GM12891 (cell line): ENCODE measurements at regions not wholly inside any gene's neighbourhood (a gene's known extent, or its start where the extent isn't known, plus 50 kb on each side); places are given as distances from the start of the nearest gene placed in this dataset.

ENCODE experiments used
- PAX5 ChIP-seq: IDR thresholded peaks from 2 replicates; pipeline ENCODE4 v1.6.1; 2011; ENCODE audit warnings: low read length, moderate library complexity, mild to moderate bottlenecking; ENCODE audit not compliant: insufficient read depth, severe bottlenecking
- POLR2A ChIP-seq: IDR thresholded peaks from 2 replicates; pipeline ENCODE4 v1.6.1; 2011; ENCODE audit warnings: low read depth, low read length, control low read depth
- POLR2AphosphoS5 ChIP-seq: IDR thresholded peaks from 2 replicates; pipeline ENCODE4 v1.6.1; 2011; ENCODE audit warnings: low read depth, low read length, control low read depth
- POU2F2 ChIP-seq: IDR thresholded peaks from 2 replicates; pipeline ENCODE4 v1.6.1; 2011; ENCODE audit warnings: low read depth, mild to moderate bottlenecking, control low read depth, low read length, moderate library complexity
- SPI1 ChIP-seq: IDR thresholded peaks from 2 replicates; pipeline ENCODE4 v1.6.1; 2011; ENCODE audit warnings: low read depth, low read length, control low read depth
- TAF1 ChIP-seq: IDR thresholded peaks from 2 replicates; pipeline ENCODE4 v1.6.1; 2011; ENCODE audit warnings: low read depth, low read length, control low read depth

GRCh38 chr9:86547571-86547970 is 193.4 kb upstream of the TUT7 start:
- TF ChIP-seq POLR2A (no peak), POLR2AphosphoS5 (no peak), TAF1 (no peak), PAX5 (no peak), SPI1 (no peak), POU2F2 (no peak)
